Thyroid gland (tissue), 4 donors: ENCODE measurements at regions not wholly inside any gene's neighbourhood (a gene's known extent, or its start where the extent isn't known, plus 50 kb on each side); places are given as distances from the start of the nearest gene placed in this dataset.

Source experiments
- DNase-seq, 2 donors: peaks; one replicate each; pipeline ENCODE4 v3.0.0-alpha.2; 2019
- H3K27ac ChIP-seq, 3 donors: fragments of 200-600 bp; sonication (generic); 1 replicate in 2 of 3; 2 replicates in 1 of 3; pipeline ENCODE4 v1.5.1; 2016 to 2019; ENCODE audit warnings: mild to moderate bottlenecking in 1 of 3, moderate library complexity in 1 of 3
- H3K27me3 ChIP-seq: fragments of 200-600 bp; sonication (generic); one replicate; pipeline ENCODE4 v1.5.1; 2019
- H3K36me3 ChIP-seq, 2 donors: fragments of 200-600 bp; sonication (generic); one replicate each; pipeline ENCODE4 v1.5.1; 2016 to 2019
- H3K4me1 ChIP-seq, 2 donors: fragments of 200-600 bp; sonication (generic); one replicate each; pipeline ENCODE4 v1.5.1; 2017 to 2019
- H3K4me3 ChIP-seq, 3 donors: fragments of 200-600 bp; sonication (generic); replicated peaks in 1 of 3; 1 replicate in 2 of 3; 2 replicates in 1 of 3; pipeline ENCODE4 v1.5.1; 2016; ENCODE audit warnings: mild to moderate bottlenecking in 1 of 3
- H3K9me3 ChIP-seq: fragments of 200-600 bp; sonication (generic); one replicate; pipeline ENCODE4 v1.5.1; 2017
- POLR2A ChIP-seq, 2 donors: fragments of 450-650 bp; IDR thresholded peaks; one replicate each; pipeline ENCODE4 v1.6.1; 2017; ENCODE audit warnings: antibody characterized with exemption in 2 of 2, mild to moderate bottlenecking in 2 of 2, moderate library complexity in 1 of 2
- WGBS, 2 donors: methylation state at CpG; one replicate each; pipeline ENCODE4 v1.1.5; 2017; 5-methylcytosine and 5-hydroxymethylcytosine counted together
- intact Hi-C: fragments of 100-400 bp; cut with DNase I; formaldehyde crosslinking; loops from one replicate; pipeline ENCODE4 v1.15.1; 2023
- TF ChIP-seq, protein P1 (sequence below), 6 experiments: fragments of 200-600 bp in 3 of 6; fragments of 450-650 bp in 3 of 6; sonication (generic) in 3 of 6; IDR thresholded peaks; one replicate each; pipeline ENCODE4 v1.5.1; 2016 to 2019; ENCODE audit warnings: antibody characterized with exemption in 6 of 6, mild to moderate bottlenecking in 2 of 6, inconsistent platforms in 1 of 6, moderate library complexity in 1 of 6

- Histone ChIP-seq H3K9me3 (no peaks in the 10 kb centered on the region), H3K4me3 (no peak overlapping the region), H3K4me1 (peaks cover 30 to 40% of the 10 kb centered on the region in 2 donors), H3K27me3 (no peaks in the 10 kb centered on the region), H3K27ac (no peak overlapping the region), H3K36me3 (no peaks in the 10 kb centered on the region)
- TF ChIP-seq, protein P1, sequence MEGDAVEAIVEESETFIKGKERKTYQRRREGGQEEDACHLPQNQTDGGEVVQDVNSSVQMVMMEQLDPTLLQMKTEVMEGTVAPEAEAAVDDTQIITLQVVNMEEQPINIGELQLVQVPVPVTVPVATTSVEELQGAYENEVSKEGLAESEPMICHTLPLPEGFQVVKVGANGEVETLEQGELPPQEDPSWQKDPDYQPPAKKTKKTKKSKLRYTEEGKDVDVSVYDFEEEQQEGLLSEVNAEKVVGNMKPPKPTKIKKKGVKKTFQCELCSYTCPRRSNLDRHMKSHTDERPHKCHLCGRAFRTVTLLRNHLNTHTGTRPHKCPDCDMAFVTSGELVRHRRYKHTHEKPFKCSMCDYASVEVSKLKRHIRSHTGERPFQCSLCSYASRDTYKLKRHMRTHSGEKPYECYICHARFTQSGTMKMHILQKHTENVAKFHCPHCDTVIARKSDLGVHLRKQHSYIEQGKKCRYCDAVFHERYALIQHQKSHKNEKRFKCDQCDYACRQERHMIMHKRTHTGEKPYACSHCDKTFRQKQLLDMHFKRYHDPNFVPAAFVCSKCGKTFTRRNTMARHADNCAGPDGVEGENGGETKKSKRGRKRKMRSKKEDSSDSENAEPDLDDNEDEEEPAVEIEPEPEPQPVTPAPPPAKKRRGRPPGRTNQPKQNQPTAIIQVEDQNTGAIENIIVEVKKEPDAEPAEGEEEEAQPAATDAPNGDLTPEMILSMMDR (IDR thresholded peaks at IDR 0.05), result no peak
- intact Hi-C loops, result no loop called here
- WGBS, 2 donors, result 95 to 97% methylated on average over 5 of the region's 5 CpGs
- no peak for DNase-seq
Observed at GRCh38 chr13:33364192-33364591, 78.6 kb upstream of the STARD13 start.

GRCh38 chr13:33366469-33367062 lies 81.0 kb upstream of the STARD13 start:
- intact Hi-C loops, result no loop called here

DNA sequence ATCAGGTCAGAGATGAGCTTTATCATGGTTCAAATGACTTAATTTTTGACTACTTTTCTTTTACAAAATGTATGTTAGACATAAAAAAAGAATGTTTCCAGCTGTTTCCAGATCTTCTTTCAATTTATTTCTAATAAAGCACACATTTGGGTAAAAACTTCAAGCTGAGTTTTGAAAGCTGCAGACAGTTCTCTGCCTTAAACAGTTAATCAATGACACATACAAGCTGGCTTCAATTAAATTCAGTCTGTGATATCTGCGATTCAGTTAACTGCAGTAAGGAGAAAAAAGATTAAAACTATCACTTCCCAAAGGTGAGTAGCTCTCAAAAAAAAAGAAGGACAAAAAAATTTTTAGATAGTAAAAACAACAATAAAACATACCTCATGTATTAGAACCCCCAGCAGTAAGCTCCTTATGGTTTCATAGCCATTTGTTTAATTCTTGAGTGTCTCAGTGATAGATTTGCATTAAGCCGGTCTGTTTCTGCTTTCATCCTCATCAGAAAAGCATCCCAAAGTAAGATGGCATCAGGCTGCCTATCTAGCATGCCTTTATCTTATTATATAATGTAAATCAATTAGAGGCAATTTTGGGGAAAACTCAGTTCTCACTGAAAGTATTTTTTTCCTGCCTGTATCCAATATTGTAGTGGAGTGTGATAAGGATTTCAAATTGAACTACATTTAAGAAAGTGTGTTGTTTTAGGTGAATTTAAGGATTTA lies 81.8 kb upstream of the STARD13 start:
- Histone ChIP-seq H3K4me1 (peaks cover 37 to 44% of the 10 kb centered on the region in 2 donors), H3K9me3 (no peaks in the 10 kb centered on the region), H3K27me3 (no peaks in the 10 kb centered on the region), H3K36me3 (no peaks in the 10 kb centered on the region), H3K4me3 (no peak overlapping the region), H3K27ac (peak overlapping the region; percentile 67 to 86 (median 69))
- WGBS, 2 donors, result 85 to 88% methylated on average over 2 of the region's 2 CpGs
- DNase-seq, result no peak
- intact Hi-C loops, result no loop called here
- TF ChIP-seq, protein P1 (IDR thresholded peaks at IDR 0.05), result no peak
- no peak for TF ChIP-seq POLR2A (IDR thresholded peaks at IDR 0.05)

More at GRCh38 chr13:33366469-33367062, 81.0 kb upstream of the STARD13 start:
- Histone ChIP-seq H3K27ac (peak overlapping the region; percentile 13 to 86 (median 69)), H3K27me3 (no peaks in the 10 kb centered on the region), H3K36me3 (no peaks in the 10 kb centered on the region), H3K4me3 (no peak overlapping the region), H3K4me1 (peaks cover 37 to 44% of the 10 kb centered on the region in 2 donors), H3K9me3 (no peaks in the 10 kb centered on the region)
- no peak for TF ChIP-seq POLR2A (IDR thresholded peaks at IDR 0.05)
- TF ChIP-seq, protein P1 (IDR thresholded peaks at IDR 0.05), result no peak
- WGBS, 2 donors, result 76 to 82% methylated on average over 6 of the region's 6 CpGs
- no peak for DNase-seq

DNA sequence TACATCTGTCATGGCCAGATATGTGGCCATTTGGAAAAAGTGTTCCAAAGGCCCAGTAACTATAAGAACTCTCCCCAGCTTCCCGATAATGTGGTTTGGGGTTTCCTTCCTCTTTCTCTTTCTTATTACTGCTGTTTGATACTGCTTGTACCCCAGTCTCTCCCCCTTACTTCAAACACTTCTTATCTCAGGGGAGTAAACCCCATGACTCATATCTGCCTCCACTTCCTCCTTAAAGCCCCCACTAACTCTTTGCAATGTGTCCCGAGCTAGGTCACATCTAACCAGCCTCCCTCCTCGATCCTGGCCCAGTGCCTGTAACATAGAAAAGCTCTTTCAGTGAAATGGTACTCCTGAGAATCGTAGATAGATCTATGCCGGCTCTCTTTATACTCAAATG lies 82.4 kb upstream of the STARD13 start:
- intact Hi-C loops, result no loop called here

More for the DNA sequence above, 82.4 kb upstream of the STARD13 start:
- H3K27me3 ChIP-seq, result no peaks in the 10 kb centered on the region
- 36 to 48% methylated on average over 5 of the region's 5 CpGs for WGBS, 2 donors
- H3K36me3 ChIP-seq, result no peaks in the 10 kb centered on the region
- H3K4me1 ChIP-seq, result peaks cover 37 to 44% of the 10 kb centered on the region in 2 donors
- DNase-seq, result no peak
- no peak overlapping the region for H3K4me3 ChIP-seq
- peak overlapping the region; percentile 67 to 86 (median 69) for H3K27ac ChIP-seq
- TF ChIP-seq POLR2A (IDR thresholded peaks at IDR 0.05), result no peak
- TF ChIP-seq, protein P1 (IDR thresholded peaks at IDR 0.05), result no peak
- H3K9me3 ChIP-seq, result no peaks in the 10 kb centered on the region
